ENCODE measurements at regions not wholly inside any gene's neighbourhood (a gene's known extent, or its start where the extent isn't known, plus 50 kb on each side); places are given as distances from the start of the nearest gene placed in this dataset.

DNA sequence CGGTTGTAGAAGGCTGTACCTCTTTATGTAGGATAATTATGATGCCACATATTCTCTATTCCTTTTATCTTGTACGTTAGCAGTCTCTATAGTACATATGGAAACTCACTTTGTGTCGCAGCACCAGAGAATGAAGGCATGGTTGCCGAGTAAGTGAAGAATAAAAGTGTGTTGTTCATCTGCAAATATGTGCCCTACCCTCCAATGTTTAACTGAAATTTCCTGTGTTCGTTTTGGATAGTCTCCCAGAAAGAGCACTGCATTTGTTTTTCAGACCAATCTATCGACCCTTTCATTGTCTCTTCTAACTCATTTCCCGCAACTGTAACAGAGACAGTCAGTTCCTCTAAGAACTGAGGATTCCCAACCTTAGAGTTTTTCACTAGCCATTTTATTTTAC is 592.8 kb downstream of the TUSC7 start:
- TF ChIP-seq, protein P1, sequence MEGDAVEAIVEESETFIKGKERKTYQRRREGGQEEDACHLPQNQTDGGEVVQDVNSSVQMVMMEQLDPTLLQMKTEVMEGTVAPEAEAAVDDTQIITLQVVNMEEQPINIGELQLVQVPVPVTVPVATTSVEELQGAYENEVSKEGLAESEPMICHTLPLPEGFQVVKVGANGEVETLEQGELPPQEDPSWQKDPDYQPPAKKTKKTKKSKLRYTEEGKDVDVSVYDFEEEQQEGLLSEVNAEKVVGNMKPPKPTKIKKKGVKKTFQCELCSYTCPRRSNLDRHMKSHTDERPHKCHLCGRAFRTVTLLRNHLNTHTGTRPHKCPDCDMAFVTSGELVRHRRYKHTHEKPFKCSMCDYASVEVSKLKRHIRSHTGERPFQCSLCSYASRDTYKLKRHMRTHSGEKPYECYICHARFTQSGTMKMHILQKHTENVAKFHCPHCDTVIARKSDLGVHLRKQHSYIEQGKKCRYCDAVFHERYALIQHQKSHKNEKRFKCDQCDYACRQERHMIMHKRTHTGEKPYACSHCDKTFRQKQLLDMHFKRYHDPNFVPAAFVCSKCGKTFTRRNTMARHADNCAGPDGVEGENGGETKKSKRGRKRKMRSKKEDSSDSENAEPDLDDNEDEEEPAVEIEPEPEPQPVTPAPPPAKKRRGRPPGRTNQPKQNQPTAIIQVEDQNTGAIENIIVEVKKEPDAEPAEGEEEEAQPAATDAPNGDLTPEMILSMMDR (IDR thresholded peaks at IDR 0.05 in 8 of 11, conservative IDR thresholded peaks at IDR 0.05 in 3 of 11) = no peak
- TF ChIP-seq POLR2A (IDR thresholded peaks at IDR 0.05) = no peak
- TF ChIP-seq POLR2AphosphoS5 (IDR thresholded peaks at IDR 0.05) = no peak

All from spleen (tissue), 7 donors.